HG03159 (cell line): ENCODE measurements at regions not wholly inside any gene's neighbourhood (a gene's known extent, or its start where the extent isn't known, plus 50 kb on each side); places are given as distances from the start of the nearest gene placed in this dataset.

Experiments used
- ATAC-seq: cut with Tn5 transposase; IDR thresholded peaks from one replicate; pipeline ENCODE4 v1.9.1; 2021; ENCODE audit warnings: mild to moderate bottlenecking, moderate library complexity; ENCODE audit not compliant: unreplicated experiment

DNA sequence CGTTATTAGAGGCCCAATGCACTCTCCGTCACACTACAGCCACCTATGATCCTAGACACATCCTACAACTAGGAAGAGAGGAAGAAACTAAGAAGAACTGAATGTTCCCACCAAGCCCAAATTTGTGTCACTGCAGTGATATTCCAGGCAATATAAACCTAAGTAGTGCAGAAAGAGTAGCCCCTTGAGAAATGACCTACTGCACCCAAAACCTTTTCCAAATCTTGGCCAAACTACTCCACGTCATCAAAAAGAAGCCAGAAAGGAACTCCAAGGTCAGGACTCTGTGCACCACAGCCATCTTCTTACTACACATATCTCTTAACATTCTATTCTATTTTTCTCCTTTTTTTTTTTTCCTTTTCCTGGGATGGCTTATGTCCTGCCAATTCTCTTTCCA lies 60.2 kb downstream of the ADAMTS1 start:
- ATAC-seq, result no peak

DNA sequence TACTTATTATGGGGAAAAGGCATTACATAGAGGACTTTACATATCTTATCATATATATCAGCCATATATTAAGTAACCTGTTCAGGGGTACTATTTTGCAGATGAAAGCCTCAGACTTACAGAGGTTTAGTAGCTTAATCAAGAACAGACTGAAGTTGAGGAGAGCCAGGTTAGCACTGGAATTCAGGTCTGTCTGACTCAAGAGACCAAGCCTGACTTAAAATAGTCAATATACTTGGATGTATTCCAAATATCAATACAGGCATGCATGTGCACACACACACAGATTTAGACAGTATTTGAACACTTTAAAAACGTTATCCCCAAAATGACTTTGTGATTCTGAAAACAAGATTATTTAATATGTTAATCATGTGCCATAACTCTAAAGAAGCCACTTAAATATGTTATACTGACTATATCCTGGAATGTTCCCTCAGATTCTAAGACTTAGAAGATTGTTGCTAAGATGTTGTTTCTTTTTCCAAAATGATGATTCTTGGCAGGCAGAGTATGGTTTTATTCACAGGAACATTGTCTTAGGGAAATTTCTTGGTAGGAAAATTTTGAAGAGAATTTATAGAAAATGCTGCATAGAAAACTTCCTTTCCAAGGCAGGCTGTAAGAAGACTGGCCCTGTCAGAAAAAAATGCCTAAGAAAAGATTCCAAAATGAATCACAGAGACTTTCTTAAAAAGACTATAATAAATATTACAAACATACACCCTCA lies 61.6 kb downstream of the ADAMTS1 start:
- ATAC-seq, result no peak

DNA sequence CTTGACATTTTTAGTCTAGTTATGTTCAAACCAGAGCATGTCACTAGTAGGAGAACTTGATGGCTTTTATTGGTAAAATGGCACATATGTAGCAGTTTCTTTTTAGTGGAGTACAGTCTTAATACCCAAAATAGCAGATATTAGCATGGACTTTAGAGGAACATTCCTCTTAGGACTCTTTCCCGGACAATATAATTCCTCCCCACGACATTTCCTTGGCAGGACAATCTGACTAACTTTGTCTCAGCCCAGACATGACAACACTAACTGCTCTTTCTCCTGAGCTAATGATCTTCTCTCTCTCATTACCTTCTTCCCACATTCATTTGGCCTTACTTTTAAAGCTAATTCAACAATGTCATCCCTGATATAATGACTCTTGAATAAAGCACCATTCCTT lies 62.5 kb downstream of the ADAMTS1 start:
- ATAC-seq, result no peak

GRCh38 chr21:26782331-26782730 lies 62.9 kb downstream of the ADAMTS1 start:
- no peak for ATAC-seq

DNA sequence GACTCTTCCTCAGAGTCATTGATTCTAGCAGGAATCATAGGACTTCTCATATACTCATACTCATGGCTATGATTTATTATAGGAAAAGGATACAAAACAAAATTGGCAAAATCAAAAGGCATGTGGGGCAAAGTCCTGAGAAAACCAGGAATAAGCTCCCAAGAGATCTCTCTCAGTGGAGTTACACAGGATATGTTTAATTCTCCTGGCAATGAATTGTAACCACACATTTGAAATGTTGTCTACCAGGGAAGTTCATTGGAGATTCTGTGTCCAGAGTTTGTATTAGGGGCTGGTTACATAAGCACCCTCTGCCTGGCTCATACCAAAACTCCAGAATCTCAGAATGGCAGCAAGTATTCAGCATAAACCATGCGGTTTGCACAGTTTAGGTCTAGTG lies 63.9 kb downstream of the ADAMTS1 start:
- no peak for ATAC-seq

GRCh38 chr21:26777166-26777565 lies 68.0 kb downstream of the ADAMTS1 start:
- ATAC-seq, result no peak

DNA sequence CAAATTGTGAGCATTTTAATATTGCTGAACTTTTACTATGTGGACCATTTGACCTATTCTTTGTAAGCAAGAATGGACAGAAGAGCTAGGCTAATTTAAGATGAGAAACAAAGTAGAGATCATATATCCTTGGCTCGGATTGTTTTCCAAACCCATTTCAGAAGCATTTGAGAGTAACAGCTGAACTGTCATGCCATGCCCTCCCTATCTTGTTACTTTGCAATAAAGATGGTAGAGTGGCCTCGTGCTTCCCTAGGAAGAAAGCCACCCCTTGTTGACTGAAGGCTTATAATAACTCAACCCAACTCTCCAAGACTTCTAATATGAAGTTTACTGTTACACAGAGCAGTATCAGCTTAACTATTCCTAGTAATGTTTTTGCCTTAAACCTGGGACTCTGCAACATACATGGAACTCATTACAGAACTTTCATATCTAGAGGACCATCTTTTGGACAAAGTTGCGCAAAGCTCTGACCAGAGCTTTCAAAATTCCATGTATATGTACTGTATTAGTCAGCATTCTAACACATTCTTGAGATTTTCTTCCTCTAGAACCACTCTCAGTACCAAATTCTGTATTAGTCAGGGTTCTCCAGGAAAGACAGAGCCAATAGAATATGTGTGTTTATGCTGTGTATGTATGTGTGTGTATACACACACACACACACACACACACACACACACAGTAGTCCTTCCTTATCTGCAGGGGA lies 68.7 kb downstream of the ADAMTS1 start:
- ATAC-seq, result no peak

DNA sequence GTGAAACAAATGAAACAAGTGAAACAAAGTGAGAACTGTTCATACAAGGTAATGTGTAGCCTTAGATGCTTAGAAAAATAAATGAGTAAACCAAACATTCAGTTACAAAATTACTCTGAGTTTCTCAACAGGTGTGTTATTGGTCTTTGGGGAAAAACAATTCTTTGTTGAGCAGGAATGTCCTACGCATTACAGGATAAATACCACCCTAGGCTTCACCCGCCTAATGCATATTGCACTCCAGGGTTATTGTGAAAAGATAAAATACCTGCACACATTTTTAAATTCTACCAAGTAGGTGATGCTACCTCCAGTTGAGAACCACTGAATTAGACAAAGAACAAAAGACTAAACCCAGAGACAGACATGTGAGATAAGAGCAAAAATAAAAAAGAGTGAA lies 72.2 kb downstream of the ADAMTS1 start:
- no peak for ATAC-seq

DNA sequence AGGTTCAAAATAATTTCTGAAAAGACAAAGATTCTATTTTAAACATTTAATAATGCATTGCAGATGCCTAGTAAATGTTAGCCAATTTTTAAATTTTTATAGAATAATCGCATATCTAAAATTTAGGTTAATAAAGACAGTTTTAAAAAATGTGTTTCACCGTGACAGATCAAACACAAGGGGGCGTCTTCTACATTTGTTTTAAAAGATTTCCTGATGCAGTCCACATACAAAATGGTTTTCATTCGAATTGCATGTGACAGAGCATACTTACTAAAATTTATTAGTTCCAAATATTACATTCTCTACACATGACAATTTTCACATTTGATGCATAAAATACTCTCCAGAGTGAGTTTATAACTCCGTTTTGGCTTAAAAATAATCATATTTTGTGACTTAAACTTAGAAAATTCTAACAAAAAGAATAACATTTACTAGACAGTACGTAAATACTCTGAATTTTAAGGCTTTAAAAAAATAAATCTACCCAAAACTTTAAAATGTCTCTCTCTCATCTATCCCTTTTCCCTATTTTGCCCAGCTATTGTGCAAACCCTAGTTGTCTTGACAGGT lies 75.5 kb downstream of the ADAMTS1 start:
- no peak for ATAC-seq

GRCh38 chr21:26766826-26767325 lies 78.3 kb downstream of the ADAMTS1 start:
- no peak for ATAC-seq

GRCh38 chr21:26761174-26761915 lies 83.9 kb downstream of the ADAMTS1 start:
- ATAC-seq, result no peak

DNA sequence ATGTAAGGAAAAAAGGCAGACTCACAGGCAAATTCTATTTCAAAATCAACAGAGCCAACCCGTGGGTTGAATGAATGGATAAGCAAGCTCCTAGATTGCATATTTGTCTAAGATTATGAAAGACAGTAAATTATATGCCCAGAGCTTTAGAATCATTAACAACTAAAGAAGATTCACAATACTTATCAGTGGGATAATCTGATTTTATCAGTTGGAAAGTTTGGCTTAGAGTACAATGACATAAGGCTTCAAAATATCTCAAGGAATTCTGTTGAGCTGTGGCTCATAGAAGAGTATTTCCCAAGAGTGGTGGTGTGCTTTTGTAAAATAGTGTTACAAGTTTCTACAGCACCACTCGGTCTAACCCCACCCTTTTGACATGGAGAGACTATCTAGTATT lies 85.5 kb downstream of the ADAMTS1 start:
- no peak for ATAC-seq

- ATAC-seq, result no peak
Measured at GRCh38 chr21:26758083-26758880, 86.9 kb downstream of the ADAMTS1 start.

- ATAC-seq, result no peak
Measured at GRCh38 chr21:26756491-26757159, 88.6 kb downstream of the ADAMTS1 start.

GRCh38 chr21:26754853-26755252 lies 90.4 kb downstream of the ADAMTS1 start:
- no peak for ATAC-seq

DNA sequence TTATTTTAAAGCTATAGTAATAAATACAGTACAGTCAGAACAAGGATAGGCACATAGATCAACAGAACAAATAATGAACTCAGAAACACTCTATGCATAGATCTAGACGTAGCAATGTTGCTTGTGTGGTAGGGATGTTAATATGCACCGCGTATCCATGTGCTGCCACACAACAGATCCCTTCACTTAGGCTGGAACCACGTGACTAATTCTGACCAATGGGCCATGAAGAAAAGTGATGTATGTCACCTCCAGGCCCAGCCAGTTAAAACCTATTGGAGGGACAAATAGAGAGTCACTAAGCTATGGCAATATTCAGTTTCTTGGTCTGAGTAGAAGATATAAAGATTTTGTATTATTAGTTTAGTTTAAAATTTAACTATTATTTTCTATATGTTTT lies 91.4 kb downstream of the ADAMTS1 start:
- no peak for ATAC-seq

GRCh38 chr21:26752849-26753248 lies 92.4 kb downstream of the ADAMTS1 start:
- ATAC-seq, result no peak

DNA sequence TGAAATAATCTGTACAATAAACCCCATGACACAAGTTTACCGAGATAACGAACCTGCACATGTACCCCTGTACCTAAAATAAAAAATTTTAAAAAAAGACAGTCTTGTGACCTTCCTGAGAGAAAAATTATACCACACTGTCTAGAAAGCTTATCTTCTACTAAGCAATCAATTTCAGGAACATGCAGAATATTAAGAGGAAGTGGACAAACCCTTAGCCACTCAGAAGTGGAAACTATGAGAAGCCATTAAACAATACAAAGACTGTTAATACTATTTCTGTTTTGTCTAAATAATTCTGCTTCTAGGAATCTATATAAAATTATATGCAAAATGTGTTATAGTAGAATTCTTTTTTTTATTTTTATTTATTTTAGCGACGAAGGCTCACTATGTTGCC lies 93.9 kb downstream of the ADAMTS1 start:
- no peak for ATAC-seq

GRCh38 chr21:26748066-26748465 lies 97.1 kb downstream of the ADAMTS1 start:
- ATAC-seq, result no peak

GRCh38 chr21:26747216-26747615 lies 98.0 kb downstream of the ADAMTS1 start:
- no peak for ATAC-seq
